Neural progenitor cell (in vitro differentiated cells): ENCODE measurements at regions not wholly inside any gene's neighbourhood (a gene's known extent, or its start where the extent isn't known, plus 50 kb on each side); places are given as distances from the start of the nearest gene placed in this dataset.

ENCODE experiments used
- DNase-seq: peaks from one replicate; pipeline ENCODE4 v3.0.0-alpha.2; 2016; ENCODE audit warnings: low spot score
- H2AFZ ChIP-seq: fragments of 200-600 bp; sonication (generic); replicated peaks from 2 replicates; pipeline ENCODE4 v1.6.1; 2016; ENCODE audit warnings: antibody characterized with exemption
- H3F3A ChIP-seq: fragments of 200-600 bp; sonication (generic); 2 replicates; pipeline ENCODE4 v1.6.1; 2016; ENCODE audit warnings: antibody characterized with exemption, low read depth
- H3K27ac ChIP-seq: fragments of 200-600 bp; sonication (generic); 2 replicates; pipeline ENCODE4 v1.5.1; 2016; ENCODE audit warnings: mild to moderate bottlenecking
- H3K27me3 ChIP-seq: fragments of 200-600 bp; sonication (generic); 2 replicates; pipeline ENCODE4 v1.6.1; 2016; ENCODE audit warnings: mild to moderate bottlenecking, moderate library complexity
- H3K36me3 ChIP-seq: fragments of 200-600 bp; sonication (generic); 2 replicates; pipeline ENCODE4 v1.5.1; 2016
- H3K4me1 ChIP-seq: fragments of 200-600 bp; sonication (generic); 2 replicates; pipeline ENCODE4 v1.6.1; 2016; ENCODE audit warnings: mixed run types
- H3K4me2 ChIP-seq: fragments of 200-600 bp; sonication (generic); 2 replicates; pipeline ENCODE4 v1.6.1; 2016
- H3K4me3 ChIP-seq: fragments of 200-600 bp; sonication (generic); 2 replicates; pipeline ENCODE4 v1.5.1; 2016
- H3K79me2 ChIP-seq: fragments of 200-600 bp; sonication (generic); 2 replicates; pipeline ENCODE4 v1.6.1; 2016; ENCODE audit warnings: low read depth
- H3K9ac ChIP-seq: fragments of 200-600 bp; sonication (generic); 2 replicates; pipeline ENCODE4 v1.6.1; 2016
- H3K9me3 ChIP-seq: fragments of 200-600 bp; sonication (generic); 2 replicates; pipeline ENCODE4 v1.5.1; 2016; ENCODE audit warnings: low read depth
- H4K20me1 ChIP-seq: fragments of 200-600 bp; sonication (generic); 2 replicates; pipeline ENCODE4 v1.6.1; 2016; ENCODE audit warnings: low read depth
- H3K27ac Mint-ChIP-seq: 3 replicates; pipeline ENCODE4 v1.8.0; 2021; ENCODE audit warnings: mixed read lengths
- H3K27me3 Mint-ChIP-seq: 2 replicates; pipeline ENCODE4 v1.8.0; 2022; ENCODE audit warnings: low read depth, mild to moderate bottlenecking, inconsistent platforms, moderate library complexity, mixed read lengths; ENCODE audit not compliant: insufficient read depth
- H3K36me3 Mint-ChIP-seq: 3 replicates; pipeline ENCODE4 v1.8.0; 2021; ENCODE audit warnings: mixed read lengths
- H3K4me1 Mint-ChIP-seq: 3 replicates; pipeline ENCODE4 v1.8.0; 2021; ENCODE audit warnings: mixed read lengths
- H3K4me3 Mint-ChIP-seq: 3 replicates; pipeline ENCODE4 v1.8.0; 2021; ENCODE audit warnings: mild to moderate bottlenecking, moderate library complexity, mixed read lengths
- H3K9me3 Mint-ChIP-seq: 3 replicates; pipeline ENCODE4 v1.8.0; 2020; ENCODE audit warnings: mixed read lengths
- EZH2 ChIP-seq: fragments of 200-600 bp; sonication (generic); IDR thresholded peaks from 2 replicates; pipeline ENCODE4 v1.6.1; 2017; ENCODE audit warnings: antibody characterized with exemption, mild to moderate bottlenecking, moderate library complexity
- EZH2phosphoT487 ChIP-seq: fragments of 200-600 bp; sonication (generic); IDR thresholded peaks from 2 replicates; pipeline ENCODE4 v1.6.1; 2017; ENCODE audit warnings: antibody characterized with exemption
- TF ChIP-seq, protein P1 (sequence below): fragments of 200-600 bp; sonication (generic); IDR thresholded peaks from 2 replicates; pipeline ENCODE4 v1.5.1; 2017; ENCODE audit warnings: antibody characterized with exemption, mild to moderate bottlenecking

DNA sequence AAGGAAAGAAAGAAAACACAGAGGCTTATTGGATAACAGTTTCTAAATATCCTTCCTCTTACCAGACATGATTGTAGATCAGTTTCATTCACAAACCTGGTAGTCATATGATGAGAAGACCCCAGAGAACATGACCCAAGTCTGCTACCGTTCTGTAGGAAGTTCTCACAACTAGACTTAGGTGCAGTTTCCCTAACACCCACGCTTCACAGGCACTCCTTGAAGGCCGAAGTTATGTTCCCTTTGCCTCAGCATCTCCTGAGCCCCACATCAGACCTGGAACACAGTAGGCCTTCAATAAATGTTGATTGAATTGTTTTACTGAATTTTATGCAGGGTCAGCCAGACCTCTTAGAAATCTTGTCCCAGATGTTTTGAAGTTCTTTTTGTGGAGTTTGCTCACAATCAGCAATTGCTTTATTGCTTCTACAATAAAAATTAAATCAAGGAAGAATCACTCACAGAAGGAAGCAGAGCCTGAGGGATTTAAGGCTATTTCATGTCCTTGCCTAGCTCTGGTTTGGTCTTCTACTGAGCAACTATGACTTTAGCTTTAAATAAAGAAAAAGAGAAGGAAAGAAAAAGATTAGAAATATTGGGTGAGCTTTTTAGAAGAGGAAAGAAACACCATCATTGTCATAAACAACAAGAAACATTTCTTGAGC is 138.6 kb upstream of the MDM1 start:
- Histone ChIP-seq H3K9ac (no peak overlapping the region), H3K9me3 (no peaks in the 10 kb centered on the region), H3K4me2 (no peak overlapping the region), H3K36me3 (no peaks in the 10 kb centered on the region), H3K4me1 (peaks cover 6% of the 10 kb centered on the region), H3K79me2 (no peaks in the 10 kb centered on the region), H4K20me1 (no peaks in the 10 kb centered on the region), H3K27ac (no peak overlapping the region), H3K27me3 (no peaks in the 10 kb centered on the region), H2AFZ (no peak overlapping the region), H3F3A (peaks cover 4% of the 10 kb centered on the region), H3K4me3 (no peak overlapping the region)
- no peaks in the 10 kb centered on the region for H3K36me3 Mint-ChIP-seq
- peaks cover 4% of the 10 kb centered on the region for H3K4me1 Mint-ChIP-seq
- no peaks in the 10 kb centered on the region for H3K9me3 Mint-ChIP-seq
- no peak for DNase-seq
- no peak overlapping the region for H3K4me3 Mint-ChIP-seq
- TF ChIP-seq EZH2, result no peak
- TF ChIP-seq EZH2phosphoT487, result no peak
- TF ChIP-seq, protein P1, sequence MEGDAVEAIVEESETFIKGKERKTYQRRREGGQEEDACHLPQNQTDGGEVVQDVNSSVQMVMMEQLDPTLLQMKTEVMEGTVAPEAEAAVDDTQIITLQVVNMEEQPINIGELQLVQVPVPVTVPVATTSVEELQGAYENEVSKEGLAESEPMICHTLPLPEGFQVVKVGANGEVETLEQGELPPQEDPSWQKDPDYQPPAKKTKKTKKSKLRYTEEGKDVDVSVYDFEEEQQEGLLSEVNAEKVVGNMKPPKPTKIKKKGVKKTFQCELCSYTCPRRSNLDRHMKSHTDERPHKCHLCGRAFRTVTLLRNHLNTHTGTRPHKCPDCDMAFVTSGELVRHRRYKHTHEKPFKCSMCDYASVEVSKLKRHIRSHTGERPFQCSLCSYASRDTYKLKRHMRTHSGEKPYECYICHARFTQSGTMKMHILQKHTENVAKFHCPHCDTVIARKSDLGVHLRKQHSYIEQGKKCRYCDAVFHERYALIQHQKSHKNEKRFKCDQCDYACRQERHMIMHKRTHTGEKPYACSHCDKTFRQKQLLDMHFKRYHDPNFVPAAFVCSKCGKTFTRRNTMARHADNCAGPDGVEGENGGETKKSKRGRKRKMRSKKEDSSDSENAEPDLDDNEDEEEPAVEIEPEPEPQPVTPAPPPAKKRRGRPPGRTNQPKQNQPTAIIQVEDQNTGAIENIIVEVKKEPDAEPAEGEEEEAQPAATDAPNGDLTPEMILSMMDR, result no peak
- peaks cover 6% of the 10 kb centered on the region for H3K27me3 Mint-ChIP-seq
- H3K27ac Mint-ChIP-seq, result no peak overlapping the region

DNA sequence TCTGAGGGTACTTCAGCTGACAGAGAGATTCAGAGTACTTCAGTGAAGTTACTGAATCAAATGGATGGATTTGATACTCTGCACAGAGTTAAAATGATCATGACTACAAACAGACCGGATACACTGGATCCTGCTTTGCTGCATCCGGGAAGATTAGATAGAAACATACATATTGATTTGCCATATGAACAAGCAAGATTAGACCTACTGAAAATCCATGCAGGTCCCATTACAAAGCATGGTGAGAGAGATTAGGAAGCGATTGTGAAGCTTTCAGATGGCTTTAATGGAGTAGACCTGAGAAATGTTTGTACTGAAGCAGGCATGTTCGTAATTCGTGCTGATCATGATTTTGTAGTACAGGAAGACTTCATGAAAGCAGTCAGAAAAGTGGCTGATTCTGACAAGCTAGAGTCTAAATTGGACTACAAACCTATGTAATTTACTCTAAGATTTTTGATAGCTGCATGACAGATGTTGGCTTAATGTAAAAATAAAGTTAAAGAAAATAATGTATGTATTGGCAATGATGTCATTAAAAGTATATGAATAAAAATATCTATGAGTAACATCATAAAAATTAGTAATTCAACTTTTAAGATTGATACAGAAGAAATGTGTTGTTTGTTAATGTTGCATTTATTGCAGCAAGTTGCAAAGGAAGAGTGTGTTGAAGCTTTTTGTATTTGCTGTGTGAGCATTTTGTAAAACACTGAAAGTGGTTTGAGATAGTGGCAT is 136.1 kb upstream of the RAP1B start:
- H3F3A ChIP-seq, result no peaks in the 10 kb centered on the region
- Mint-ChIP-seq H3K9me3 (no peaks in the 10 kb centered on the region), H3K36me3 (no peaks in the 10 kb centered on the region), H3K4me3 (no peak overlapping the region), H3K27me3 (no peaks in the 10 kb centered on the region), H3K27ac (no peak overlapping the region), H3K4me1 (peaks cover 6% of the 10 kb centered on the region)
- H3K27me3 ChIP-seq, result no peaks in the 10 kb centered on the region
- H3K36me3 ChIP-seq, result no peaks in the 10 kb centered on the region
- H3K9ac ChIP-seq, result no peak overlapping the region
- no peak overlapping the region for H3K4me3 ChIP-seq
- no peaks in the 10 kb centered on the region for H3K9me3 ChIP-seq
- H3K4me1 ChIP-seq, result no peaks in the 10 kb centered on the region
- no peak overlapping the region for H3K4me2 ChIP-seq
- H3K79me2 ChIP-seq, result no peaks in the 10 kb centered on the region
- TF ChIP-seq EZH2phosphoT487, result no peak
- TF ChIP-seq, protein P1, result no peak
- no peak for TF ChIP-seq EZH2
- no peaks in the 10 kb centered on the region for H4K20me1 ChIP-seq
- DNase-seq, result no peak
- H3K27ac ChIP-seq, result no peak overlapping the region
- H2AFZ ChIP-seq, result no peak overlapping the region

DNA sequence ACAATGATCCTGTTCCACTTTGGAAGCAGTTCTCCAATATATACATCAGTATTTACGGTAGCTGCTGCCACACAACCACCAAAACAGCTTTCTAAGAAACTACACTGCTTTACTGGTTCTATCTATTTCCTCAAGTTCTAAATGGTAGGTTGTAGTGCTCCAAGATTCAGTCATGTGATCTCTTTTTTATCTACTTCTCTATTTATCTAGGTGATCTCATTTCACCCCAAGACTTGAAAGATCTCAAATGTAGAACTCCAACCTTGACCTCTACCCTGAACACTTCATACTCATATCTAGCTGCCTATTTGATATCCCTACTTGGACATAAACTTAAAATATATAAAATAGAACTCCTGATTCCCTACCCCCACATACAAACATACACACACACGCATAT is 133.9 kb upstream of the RAP1B start:
- no peaks in the 10 kb centered on the region for H3K36me3 Mint-ChIP-seq
- Histone ChIP-seq H3K9me3 (no peaks in the 10 kb centered on the region), H3K9ac (no peak overlapping the region), H2AFZ (no peak overlapping the region), H3K27me3 (no peaks in the 10 kb centered on the region), H3K27ac (no peak overlapping the region), H3K36me3 (no peaks in the 10 kb centered on the region), H3K4me3 (no peak overlapping the region), H3K79me2 (no peaks in the 10 kb centered on the region), H3F3A (no peaks in the 10 kb centered on the region), H4K20me1 (no peaks in the 10 kb centered on the region), H3K4me2 (no peak overlapping the region), H3K4me1 (no peaks in the 10 kb centered on the region)
- H3K4me1 Mint-ChIP-seq, result peaks cover 10% of the 10 kb centered on the region
- no peak overlapping the region for H3K4me3 Mint-ChIP-seq
- H3K9me3 Mint-ChIP-seq, result peaks cover 5% of the 10 kb centered on the region
- TF ChIP-seq, protein P1, result no peak
- TF ChIP-seq EZH2 (no peak), EZH2phosphoT487 (no peak)
- H3K27me3 Mint-ChIP-seq, result peaks cover 5% of the 10 kb centered on the region
- DNase-seq, result no peak
- H3K27ac Mint-ChIP-seq, result no peak overlapping the region
